A673 (cell line): ENCODE measurements at regions not wholly inside any gene's neighbourhood (a gene's known extent, or its start where the extent isn't known, plus 50 kb on each side); places are given as distances from the start of the nearest gene placed in this dataset.

ENCODE experiments used
- BruUV-seq: library from RNA; stranded (reverse); fragments of 400-500 nt; replicated peaks from 2 replicates; lab custom pipeline; 2021; lab: Mats Ljungman, UMichigan
- CTCF ChIA-PET: fragments of 300-600 bp; sonication (Branson Sonifier 250); formaldehyde crosslinking; loops from one replicate; lab custom pipeline; 2022; ENCODE audit warnings: antibody characterized with exemption; lab: Charles Lee
- POLR2A ChIA-PET: fragments of 300-600 bp; sonication (Branson Sonifier 250); formaldehyde crosslinking; loops from one replicate; lab custom pipeline; 2022; ENCODE audit warnings: antibody characterized with exemption; ENCODE audit not compliant: low non-redundant PET; lab: Charles Lee
- DNase-seq: peaks from one replicate; pipeline ENCODE4 v3.0.0-alpha.2; 2015; ENCODE audit warnings: low spot score
- H3K27ac ChIP-seq: fragments of 200-600 bp; sonication (generic); 2 replicates; pipeline ENCODE4 v1.5.1; 2016; ENCODE audit warnings: mixed run types, low read depth, mild to moderate bottlenecking, mixed read lengths, antibody characterized with exemption, low read length; ENCODE audit not compliant: poor library complexity, severe bottlenecking
- H3K27me3 ChIP-seq: fragments of 200-600 bp; sonication (generic); replicated peaks from 2 replicates; pipeline ENCODE4 v1.6.1; 2017; ENCODE audit warnings: mixed run types, low read depth, mild to moderate bottlenecking, mixed read lengths, antibody characterized with exemption, low read length; ENCODE audit not compliant: insufficient read depth, poor library complexity
- H3K36me3 ChIP-seq: fragments of 200-600 bp; sonication (generic); 2 replicates; pipeline ENCODE4 v1.6.1; 2016; ENCODE audit warnings: mixed run types, mild to moderate bottlenecking, mixed read lengths, antibody characterized with exemption, low read length; ENCODE audit not compliant: insufficient read depth, poor library complexity, severe bottlenecking
- H3K4me1 ChIP-seq: fragments of 200-600 bp; sonication (generic); 2 replicates; pipeline ENCODE4 v1.6.1; 2017; ENCODE audit warnings: mixed run types, mild to moderate bottlenecking, mixed read lengths, antibody characterized with exemption, low read length; ENCODE audit not compliant: insufficient read depth, poor library complexity, severe bottlenecking
- H3K4me3 ChIP-seq: fragments of 200-600 bp; sonication (generic); 2 replicates; pipeline ENCODE4 v1.5.1; 2016; ENCODE audit warnings: low read depth, mixed run types, mild to moderate bottlenecking, mixed read lengths, low read length; ENCODE audit not compliant: poor library complexity, severe bottlenecking
- H3K9me3 ChIP-seq: fragments of 200-600 bp; sonication (generic); 2 replicates; pipeline ENCODE4 v1.6.1; 2016; ENCODE audit warnings: mixed run types, low read depth, mild to moderate bottlenecking, mixed read lengths, antibody characterized with exemption, low read length; ENCODE audit not compliant: poor library complexity, severe bottlenecking
- EZH2 ChIP-seq: fragments of 200-600 bp; sonication (generic); IDR thresholded peaks from 2 replicates; pipeline ENCODE4 v1.6.1; 2017; ENCODE audit warnings: borderline replicate concordance, low read depth, mild to moderate bottlenecking, mixed read lengths, antibody characterized with exemption, low read length; ENCODE audit not compliant: poor library complexity, severe bottlenecking
- intact Hi-C: fragments of 100-400 bp; cut with micrococcal nuclease; formaldehyde crosslinking; loops from one replicate; pipeline ENCODE4 v1.10.0; 2022; ENCODE audit not compliant: unreplicated experiment
- TF ChIP-seq, protein P1 (sequence below): fragments of 300-800, 200-600 bp; sonication (generic); conservative IDR thresholded peaks from 2 replicates; pipeline ENCODE4 v1.5.1; 2017; ENCODE audit warnings: low read depth, mild to moderate bottlenecking, antibody characterized with exemption, low read length, moderate library complexity, mixed read lengths

GRCh38 chr18:65516209-65516608, 234.6 kb upstream of the CDH7 start:
- no TSS peak for BruUV-seq
- peaks cover under 1% of the 10 kb centered on the region for H3K9me3 ChIP-seq
- DNase-seq = no peak
- POLR2A ChIA-PET = no interaction called here
- intact Hi-C loops = no loop called here
- no peak overlapping the region for H3K27ac ChIP-seq
- no peaks in the 10 kb centered on the region for H3K27me3 ChIP-seq
- no peak overlapping the region for H3K4me3 ChIP-seq
- TF ChIP-seq EZH2 = no peak
- CTCF ChIA-PET = no interaction called here
- no peaks in the 10 kb centered on the region for H3K4me1 ChIP-seq
- no peaks in the 10 kb centered on the region for H3K36me3 ChIP-seq

GRCh38 chr18:65498605-65499004, 252.2 kb upstream of the CDH7 start:
- Histone ChIP-seq H3K27ac (no peak overlapping the region), H3K4me1 (peaks cover 6% of the 10 kb centered on the region), H3K27me3 (no peaks in the 10 kb centered on the region), H3K4me3 (no peak overlapping the region), H3K9me3 (no peaks in the 10 kb centered on the region), H3K36me3 (no peaks in the 10 kb centered on the region)
- ChIA-PET POLR2A (no interaction called here), CTCF (no interaction called here)
- DNase-seq = no peak
- BruUV-seq = no TSS peak
- TF ChIP-seq, protein P1, sequence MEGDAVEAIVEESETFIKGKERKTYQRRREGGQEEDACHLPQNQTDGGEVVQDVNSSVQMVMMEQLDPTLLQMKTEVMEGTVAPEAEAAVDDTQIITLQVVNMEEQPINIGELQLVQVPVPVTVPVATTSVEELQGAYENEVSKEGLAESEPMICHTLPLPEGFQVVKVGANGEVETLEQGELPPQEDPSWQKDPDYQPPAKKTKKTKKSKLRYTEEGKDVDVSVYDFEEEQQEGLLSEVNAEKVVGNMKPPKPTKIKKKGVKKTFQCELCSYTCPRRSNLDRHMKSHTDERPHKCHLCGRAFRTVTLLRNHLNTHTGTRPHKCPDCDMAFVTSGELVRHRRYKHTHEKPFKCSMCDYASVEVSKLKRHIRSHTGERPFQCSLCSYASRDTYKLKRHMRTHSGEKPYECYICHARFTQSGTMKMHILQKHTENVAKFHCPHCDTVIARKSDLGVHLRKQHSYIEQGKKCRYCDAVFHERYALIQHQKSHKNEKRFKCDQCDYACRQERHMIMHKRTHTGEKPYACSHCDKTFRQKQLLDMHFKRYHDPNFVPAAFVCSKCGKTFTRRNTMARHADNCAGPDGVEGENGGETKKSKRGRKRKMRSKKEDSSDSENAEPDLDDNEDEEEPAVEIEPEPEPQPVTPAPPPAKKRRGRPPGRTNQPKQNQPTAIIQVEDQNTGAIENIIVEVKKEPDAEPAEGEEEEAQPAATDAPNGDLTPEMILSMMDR = no peak
- no peak for TF ChIP-seq EZH2
- intact Hi-C loops = no loop called here

DNA sequence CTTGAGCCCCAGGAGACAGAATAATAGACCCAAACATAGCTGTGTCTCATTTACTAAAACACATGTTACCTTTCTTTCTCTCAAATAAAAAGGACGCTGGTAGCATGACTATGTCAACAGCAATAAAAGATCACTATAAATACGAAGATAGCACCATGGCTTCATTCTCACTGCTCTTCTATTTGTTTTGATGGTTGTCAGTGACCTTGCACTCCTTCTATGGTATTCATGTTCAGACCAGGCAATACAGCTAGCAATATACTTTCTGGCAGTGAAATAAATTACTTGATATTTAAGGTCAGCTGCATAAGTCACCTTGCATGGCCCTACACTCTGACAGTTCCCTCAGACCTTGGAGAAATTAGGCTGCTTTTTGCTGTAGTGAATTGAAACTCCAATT, 263.2 kb upstream of the CDH7 start:
- DNase-seq = no peak
- Histone ChIP-seq H3K4me3 (no peak overlapping the region), H3K27me3 (no peaks in the 10 kb centered on the region), H3K4me1 (no peaks in the 10 kb centered on the region), H3K27ac (no peak overlapping the region), H3K36me3 (no peaks in the 10 kb centered on the region), H3K9me3 (no peaks in the 10 kb centered on the region)
- no peak for TF ChIP-seq EZH2
- TF ChIP-seq, protein P1 = no peak
- no TSS peak for BruUV-seq
- POLR2A ChIA-PET = no interaction called here
- intact Hi-C loops = no loop called here
- CTCF ChIA-PET = no interaction called here

DNA sequence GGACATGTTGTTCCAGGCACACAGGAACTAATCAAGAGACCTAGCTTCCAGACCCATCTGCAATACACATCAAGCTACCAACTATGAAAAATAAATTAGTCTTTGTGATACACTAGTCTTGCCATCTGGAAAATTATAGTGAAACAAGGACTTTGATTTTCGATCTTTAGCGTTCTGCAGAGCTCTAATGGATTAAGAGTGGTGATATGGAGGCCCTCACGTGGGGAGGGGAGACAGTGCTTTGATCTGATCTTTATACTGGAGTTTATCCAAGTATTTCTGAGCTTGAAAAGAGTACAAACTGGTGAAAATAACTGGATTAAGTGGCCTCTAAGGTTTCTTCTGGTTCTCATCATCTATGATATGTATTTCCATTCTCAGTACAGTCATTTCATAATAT, 273.4 kb upstream of the CDH7 start:
- intact Hi-C loops = no loop called here
- POLR2A ChIA-PET = no interaction called here
- BruUV-seq = no TSS peak

More for the DNA sequence above, 273.4 kb upstream of the CDH7 start:
- no peaks in the 10 kb centered on the region for H3K9me3 ChIP-seq
- no peaks in the 10 kb centered on the region for H3K4me1 ChIP-seq
- TF ChIP-seq, protein P1 = no peak
- TF ChIP-seq EZH2 = no peak
- CTCF ChIA-PET = no interaction called here
- DNase-seq = no peak
- H3K27me3 ChIP-seq = no peaks in the 10 kb centered on the region
- H3K27ac ChIP-seq = no peak overlapping the region
- no peak overlapping the region for H3K4me3 ChIP-seq
- H3K36me3 ChIP-seq = no peaks in the 10 kb centered on the region
